GM19023 (cell line): ENCODE measurements at regions not wholly inside any gene's neighbourhood (a gene's known extent, or its start where the extent isn't known, plus 50 kb on each side); places are given as distances from the start of the nearest gene placed in this dataset.

Experiments used
- ATAC-seq: cut with Tn5 transposase; IDR thresholded peaks from one replicate; pipeline ENCODE4 v1.9.1; 2021; ENCODE audit warnings: mild to moderate bottlenecking, moderate library complexity; ENCODE audit not compliant: unreplicated experiment

- ATAC-seq: no peak
Measured at GRCh38 chr5:35367526-35367925, 137.2 kb upstream of the PRLR start.

GRCh38 chr5:35365758-35366157 lies 135.5 kb upstream of the PRLR start:
- no peak for ATAC-seq

GRCh38 chr5:35364350-35364749 lies 134.1 kb upstream of the PRLR start:
- ATAC-seq: no peak

GRCh38 chr5:35363387-35363965 lies 133.2 kb upstream of the PRLR start:
- no peak for ATAC-seq

- no peak for ATAC-seq
Measured at GRCh38 chr5:35362772-35363171, 132.5 kb upstream of the PRLR start.

- no peak for ATAC-seq
Measured at GRCh38 chr5:35360671-35361070, 130.4 kb upstream of the PRLR start.

- no peak for ATAC-seq
Measured at GRCh38 chr5:35359859-35360258, 129.6 kb upstream of the PRLR start.

GRCh38 chr5:35357973-35358372 lies 127.7 kb upstream of the PRLR start:
- no peak for ATAC-seq

- no peak for ATAC-seq
Measured at GRCh38 chr5:35356725-35357124, 126.4 kb upstream of the PRLR start.

- ATAC-seq: no peak
Measured at GRCh38 chr5:35354751-35355150, 124.5 kb upstream of the PRLR start.

GRCh38 chr5:35345222-35345621 lies 114.9 kb upstream of the PRLR start:
- ATAC-seq: no peak

- no peak for ATAC-seq
Measured at GRCh38 chr5:35342664-35343063, 112.4 kb upstream of the PRLR start.

GRCh38 chr5:35341189-35341588 lies 110.9 kb upstream of the PRLR start:
- no peak for ATAC-seq

GRCh38 chr5:35339616-35340100 lies 109.4 kb upstream of the PRLR start:
- no peak for ATAC-seq

GRCh38 chr5:35339006-35339405 lies 108.7 kb upstream of the PRLR start:
- ATAC-seq: no peak

- ATAC-seq: no peak
Measured at GRCh38 chr5:35338157-35338453, 107.8 kb upstream of the PRLR start.

GRCh38 chr5:35337340-35338156 lies 107.3 kb upstream of the PRLR start:
- ATAC-seq: no peak

- no peak for ATAC-seq
Measured at GRCh38 chr5:35336230-35336629, 105.9 kb upstream of the PRLR start.

GRCh38 chr5:35335752-35336151 lies 105.5 kb upstream of the PRLR start:
- no peak for ATAC-seq

- ATAC-seq: no peak
Measured at GRCh38 chr5:35333366-35333765, 103.1 kb upstream of the PRLR start.

GRCh38 chr5:35331956-35332950 lies 102.0 kb upstream of the PRLR start:
- ATAC-seq: no peak
